COLO829 (cell line): ENCODE measurements at regions not wholly inside any gene's neighbourhood (a gene's known extent, or its start where the extent isn't known, plus 50 kb on each side); places are given as distances from the start of the nearest gene placed in this dataset.

Source experiments
- DNase-seq: peaks from one replicate; pipeline ENCODE4 v3.0.0; 2012; ENCODE audit warnings: low spot score

- DNase-seq, result no peak
Observed at GRCh38 chr7:1378610-1379601, 80.4 kb downstream of the MICALL2 start.

GRCh38 chr7:1380231-1380815 is 78.9 kb downstream of the MICALL2 start:
- DNase-seq, result no peak

- DNase-seq, result no peak
Observed at GRCh38 chr7:1380821-1381580, 78.3 kb downstream of the MICALL2 start.

- no peak for DNase-seq
Observed at GRCh38 chr7:1382553-1383397, 76.5 kb downstream of the MICALL2 start.

- DNase-seq, result no peak
Observed at GRCh38 chr7:1383398-1384112, 75.7 kb downstream of the MICALL2 start.

GRCh38 chr7:1384113-1384415 is 75.2 kb downstream of the MICALL2 start:
- DNase-seq, result no peak
